Activated CD4-positive, alpha-beta T cell treated with anti-CD3 and anti-CD28 coated beads for 48 hours (primary cell): ENCODE measurements at regions not wholly inside any gene's neighbourhood (a gene's known extent, or its start where the extent isn't known, plus 50 kb on each side); places are given as distances from the start of the nearest gene placed in this dataset.
"Not testable (repeated sequence)": the region's sequence is repeated elsewhere in the genome, so short reads cannot be mapped to it uniquely, and the experiment has no call there.

Experiments
- DNase-seq: peaks from one replicate; pipeline ENCODE4 v3.0.0-alpha.2; 2020

GRCh38 chr5:128813317-128814070, 151.8 kb upstream of the SLC27A6 start:
- DNase-seq: no peak

- no peak for DNase-seq
Measured at GRCh38 chr5:128815201-128815600, 150.1 kb upstream of the SLC27A6 start.

GRCh38 chr5:128825826-128826225, 139.5 kb upstream of the SLC27A6 start:
- DNase-seq: no peak

- no peak for DNase-seq
Measured at GRCh38 chr5:128826275-128826674, 139.0 kb upstream of the SLC27A6 start.

- DNase-seq: no peak
Measured at GRCh38 chr5:128836571-128836970, 128.7 kb upstream of the SLC27A6 start.

- no peak for DNase-seq
Measured at GRCh38 chr5:128838623-128839022, 126.7 kb upstream of the SLC27A6 start.

DNA sequence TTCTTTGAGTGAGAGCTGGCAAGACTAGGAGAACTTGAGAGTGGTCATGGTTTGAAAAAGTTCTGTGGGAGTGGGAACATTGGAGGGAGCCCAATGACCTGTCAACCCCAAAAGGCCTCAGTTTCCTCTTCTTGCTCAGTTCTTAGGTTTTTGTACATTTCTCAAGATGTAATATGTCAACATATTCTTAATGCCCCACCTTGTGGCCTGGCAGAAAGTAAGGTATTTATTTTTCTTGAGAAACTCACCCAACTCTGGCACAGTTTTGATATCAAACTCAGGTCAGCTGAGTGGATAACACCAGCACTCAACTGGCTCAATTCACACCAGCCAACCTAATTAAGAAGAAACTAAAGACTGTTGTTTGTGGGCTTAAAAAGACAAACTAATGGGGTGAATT, 123.0 kb upstream of the SLC27A6 start:
- DNase-seq: no peak

GRCh38 chr5:128844354-128844923, 120.8 kb upstream of the SLC27A6 start:
- no peak for DNase-seq

DNA sequence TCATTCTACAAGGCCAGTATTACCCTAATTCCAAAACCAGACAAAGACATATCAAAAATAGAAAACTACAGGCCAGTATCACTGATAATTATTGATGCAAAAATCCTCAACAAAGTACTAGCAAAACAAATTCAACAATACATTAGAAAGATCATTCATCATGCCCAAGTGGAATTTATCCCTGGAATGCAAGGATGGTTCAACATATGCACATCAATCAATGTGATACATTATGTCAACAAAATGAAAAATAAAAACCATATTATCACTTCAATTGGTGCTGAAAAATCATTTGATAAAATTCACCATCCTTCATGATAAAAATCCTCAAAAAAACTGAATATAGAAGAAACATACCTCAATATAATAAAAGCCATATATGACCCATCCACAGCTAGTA, 115.2 kb upstream of the SLC27A6 start:
- DNase-seq: no peak

- no peak for DNase-seq
Measured at GRCh38 chr5:128854931-128855330, 110.4 kb upstream of the SLC27A6 start.

GRCh38 chr5:128857076-128857677, 108.1 kb upstream of the SLC27A6 start:
- no peak for DNase-seq

DNA sequence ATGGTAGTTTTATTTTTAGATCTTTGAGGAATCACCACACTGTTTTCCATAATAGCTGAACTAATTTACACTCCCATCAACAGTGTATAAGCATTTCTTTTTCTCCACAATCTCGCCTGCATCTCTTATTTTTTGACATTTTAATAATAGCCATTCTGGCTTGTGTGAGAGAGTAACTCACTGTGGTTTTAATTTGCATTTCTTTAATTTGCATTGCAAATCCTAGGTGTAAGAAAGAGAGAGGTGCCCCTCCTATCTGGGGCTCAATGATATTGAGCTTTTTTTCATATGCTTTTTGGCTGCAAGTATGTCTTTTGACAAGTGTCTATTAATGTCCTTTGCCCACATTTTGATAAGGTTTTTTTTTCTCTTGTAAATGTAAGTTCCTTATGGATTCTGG, 106.3 kb upstream of the SLC27A6 start:
- no peak for DNase-seq

GRCh38 chr5:128861155-128861554, 104.1 kb upstream of the SLC27A6 start:
- not testable (repeated sequence) for DNase-seq

DNA sequence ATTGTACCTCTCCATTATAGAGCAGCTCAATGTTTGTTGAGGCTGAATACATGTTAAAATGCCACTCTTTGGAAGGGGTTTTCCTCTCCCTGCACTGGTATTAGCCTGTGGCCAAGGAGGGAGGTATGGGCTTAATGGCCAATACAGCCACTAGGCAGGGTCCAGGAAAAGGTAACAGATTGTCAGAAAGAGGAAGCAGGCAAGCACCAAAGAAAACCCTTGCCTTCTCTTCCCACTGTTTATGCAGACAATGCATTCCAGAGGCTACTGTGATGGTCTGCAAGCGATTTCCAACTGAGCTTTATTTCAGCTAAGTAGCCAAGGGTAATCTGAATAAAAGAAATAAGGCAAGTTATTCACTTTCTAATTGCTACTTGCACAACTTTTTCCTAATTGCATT, 95.3 kb upstream of the SLC27A6 start:
- DNase-seq: no peak

DNA sequence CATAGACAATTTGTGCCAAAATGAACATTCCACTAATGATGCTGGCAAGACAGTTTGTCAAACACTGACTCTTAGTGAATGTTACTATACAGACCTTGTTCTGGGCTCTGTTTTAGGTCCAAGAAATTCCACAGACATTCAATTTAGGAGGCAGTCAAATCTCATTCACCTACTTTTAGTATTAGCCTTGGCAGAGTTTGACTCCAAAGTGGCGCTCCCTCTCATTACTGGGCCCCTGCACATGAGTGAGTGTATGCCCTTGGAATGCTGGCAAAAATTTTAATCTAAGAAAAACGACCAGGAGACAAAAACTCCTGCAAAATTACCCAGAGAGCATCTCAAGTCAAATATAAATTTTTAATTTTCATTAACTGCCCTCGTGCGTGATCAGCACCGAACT, 94.9 kb upstream of the SLC27A6 start:
- no peak for DNase-seq

DNA sequence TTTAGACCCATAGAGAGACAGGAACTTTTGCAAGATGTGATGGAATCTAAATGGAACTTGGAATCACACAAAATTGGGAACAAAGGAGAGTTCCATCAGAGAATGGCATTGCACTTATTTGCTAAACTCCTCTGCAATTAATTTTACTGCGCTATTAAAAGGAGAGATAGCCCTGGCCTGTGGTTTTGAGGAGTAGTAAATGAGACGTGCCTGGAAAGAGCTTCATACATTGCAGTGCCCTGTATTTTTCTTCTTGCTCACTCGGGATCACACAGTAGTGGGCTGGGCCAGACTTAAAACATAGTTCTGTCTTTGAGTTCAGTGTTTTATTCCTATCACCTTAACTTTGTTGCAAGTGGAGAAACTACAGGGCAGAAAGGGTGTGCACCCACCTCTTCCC, 94.4 kb upstream of the SLC27A6 start:
- no peak for DNase-seq

- DNase-seq: no peak
Measured at GRCh38 chr5:128876569-128877382, 88.5 kb upstream of the SLC27A6 start.

GRCh38 chr5:128877476-128877875, 87.8 kb upstream of the SLC27A6 start:
- DNase-seq: no peak

DNA sequence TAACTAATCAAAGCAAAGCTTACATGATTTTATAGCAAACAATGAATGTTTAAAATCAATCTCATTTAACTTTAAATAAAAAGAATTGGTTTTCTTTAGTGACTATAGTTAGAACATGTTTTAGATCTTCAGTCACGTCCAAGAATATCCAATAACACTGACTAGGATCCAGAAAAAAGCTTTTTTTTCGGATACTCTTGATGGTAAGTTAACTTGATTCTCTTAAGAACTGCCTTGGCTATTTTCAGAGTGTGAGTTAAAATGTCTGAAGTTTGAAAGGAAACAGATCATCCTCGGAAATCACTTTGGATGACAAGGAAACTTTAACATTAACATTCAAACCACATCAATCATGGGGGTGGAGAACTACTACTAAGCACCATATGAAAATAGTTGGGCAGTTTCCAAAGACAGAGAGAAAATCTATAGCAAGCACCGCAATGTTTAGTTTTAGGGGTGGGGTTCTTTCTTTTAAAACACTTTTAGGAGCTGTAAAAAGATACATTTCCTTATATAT, 83.7 kb upstream of the SLC27A6 start:
- DNase-seq: no peak

DNA sequence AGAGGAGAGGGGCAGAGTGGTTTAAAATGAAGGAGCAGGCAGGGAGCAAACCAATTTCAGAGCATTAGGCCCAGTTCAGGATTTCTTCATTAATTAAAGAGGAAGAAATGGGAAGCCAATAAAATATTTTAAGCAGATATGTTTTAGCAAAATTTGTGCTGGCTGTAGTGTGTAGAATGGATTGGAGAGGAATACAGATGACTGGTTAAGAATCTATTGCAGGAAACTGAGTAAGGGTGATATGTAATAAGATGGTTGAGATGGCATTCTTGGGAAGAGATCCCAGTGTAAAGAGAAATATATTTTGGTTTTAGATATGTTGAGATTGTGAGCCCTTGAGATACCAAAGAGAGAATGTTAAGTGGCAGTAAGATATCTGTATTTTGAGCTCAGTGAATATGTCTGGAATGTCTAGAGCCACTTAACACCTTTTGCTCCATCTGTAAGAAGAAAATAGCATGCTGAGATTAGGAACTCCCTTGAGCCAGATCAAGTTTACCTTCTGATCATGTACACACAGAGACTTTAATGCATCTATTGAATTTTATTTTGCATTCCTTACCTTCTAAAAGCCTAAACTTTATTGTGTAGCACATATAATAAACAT, 79.5 kb upstream of the SLC27A6 start:
- DNase-seq: no peak

GRCh38 chr5:128895122-128895521, 70.2 kb upstream of the SLC27A6 start:
- DNase-seq: no peak

GRCh38 chr5:128896675-128897074, 68.6 kb upstream of the SLC27A6 start:
- DNase-seq: no peak

GRCh38 chr5:128903550-128903949, 61.7 kb upstream of the SLC27A6 start:
- no peak for DNase-seq
